Ishikawa (cell line): ENCODE measurements at regions not wholly inside any gene's neighbourhood (a gene's known extent, or its start where the extent isn't known, plus 50 kb on each side); places are given as distances from the start of the nearest gene placed in this dataset.

Experiments used
- CEBPB ChIP-seq: IDR thresholded peaks from 2 replicates; pipeline ENCODE4 v1.6.1; 2012
- EP300 ChIP-seq: IDR thresholded peaks from 2 replicates; pipeline ENCODE4 v1.6.1; 2012; ENCODE audit warnings: borderline replicate concordance
- MAX ChIP-seq: IDR thresholded peaks from 2 replicates; pipeline ENCODE4 v1.6.1; 2012
- NFIC ChIP-seq: IDR thresholded peaks from 2 replicates; pipeline ENCODE4 v1.6.1; 2012
- TAF1 ChIP-seq: IDR thresholded peaks from 2 replicates; pipeline ENCODE4 v1.6.1; 2012; ENCODE audit warnings: low read depth, mild to moderate bottlenecking

GRCh38 chr6:27002447-27002846 lies 245.1 kb upstream of the PRSS16 start:
- TF ChIP-seq MAX = no peak
- TF ChIP-seq TAF1 = no peak
- TF ChIP-seq CEBPB = no peak
- no peak for TF ChIP-seq EP300
- TF ChIP-seq NFIC = no peak
